T1000 (cell line): ENCODE measurements at regions not wholly inside any gene's neighbourhood (a gene's known extent, or its start where the extent isn't known, plus 50 kb on each side); places are given as distances from the start of the nearest gene placed in this dataset.

ENCODE experiments used
- DNase-seq: peaks from one replicate; lab custom pipeline; 2025; ENCODE audit warnings: mixed read lengths; lab: John Stamatoyannopoulos, UW

DNA sequence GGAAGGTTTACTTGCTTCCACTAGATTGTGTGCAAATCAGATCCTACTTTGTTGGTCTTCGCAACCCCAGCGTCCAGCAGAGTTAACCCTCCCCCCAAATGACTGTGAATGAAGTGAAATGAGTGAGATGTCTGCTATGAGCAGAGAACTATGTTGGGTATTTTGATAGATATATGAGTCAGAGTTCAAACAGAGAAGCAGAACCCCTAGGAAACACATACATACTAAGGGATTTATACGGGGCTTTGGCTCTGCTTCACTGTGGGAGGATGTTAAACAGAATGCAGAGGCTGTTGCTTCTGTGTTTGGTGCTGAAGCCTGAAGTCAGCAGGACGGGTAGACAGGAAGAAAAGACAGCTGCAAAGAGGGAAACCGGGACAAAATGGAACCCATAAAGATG lies 197.0 kb downstream of the MZT1 start:
- no peak for DNase-seq

DNA sequence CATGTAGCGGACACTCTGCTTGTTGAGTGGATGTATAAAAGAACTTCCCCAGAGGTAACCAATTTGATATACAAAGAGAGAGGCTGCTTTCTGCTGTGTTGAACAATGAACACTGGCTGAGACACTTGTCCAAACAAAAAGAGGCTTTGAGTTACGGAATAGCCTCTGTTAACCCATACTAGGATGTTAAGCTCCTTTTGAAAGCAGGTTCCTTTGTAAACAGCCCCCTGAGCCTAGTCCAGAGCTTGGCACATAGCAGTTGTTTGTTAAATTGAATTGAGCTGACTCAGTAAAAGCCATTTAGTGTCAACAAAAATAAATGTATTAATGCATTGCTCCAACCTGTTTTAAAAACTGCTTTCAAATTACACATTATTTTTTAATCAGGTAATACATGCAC lies 200.1 kb downstream of the MZT1 start:
- no peak for DNase-seq

DNA sequence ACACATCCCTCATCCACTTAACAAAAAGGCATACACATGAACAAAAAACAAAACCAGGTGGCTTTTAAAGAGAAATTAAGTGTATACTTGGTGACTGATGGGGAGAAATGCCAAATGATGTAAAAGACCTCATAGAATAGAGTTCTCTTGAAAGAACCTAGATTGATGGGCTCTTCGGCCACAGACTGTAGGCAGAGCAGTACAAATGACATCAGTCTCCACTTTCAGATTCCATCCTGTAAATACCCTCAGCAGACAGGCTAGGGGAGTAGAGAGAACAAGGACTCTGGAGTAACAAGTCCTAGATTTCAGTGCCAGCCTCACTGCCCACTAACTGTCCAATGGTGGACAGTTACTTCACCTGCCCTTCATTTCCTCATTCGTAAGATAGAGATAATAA lies 203.8 kb downstream of the MZT1 start:
- no peak for DNase-seq

- DNase-seq = no peak
Measured at GRCh38 chr13:72523049-72523448, 204.4 kb downstream of the MZT1 start.

DNA sequence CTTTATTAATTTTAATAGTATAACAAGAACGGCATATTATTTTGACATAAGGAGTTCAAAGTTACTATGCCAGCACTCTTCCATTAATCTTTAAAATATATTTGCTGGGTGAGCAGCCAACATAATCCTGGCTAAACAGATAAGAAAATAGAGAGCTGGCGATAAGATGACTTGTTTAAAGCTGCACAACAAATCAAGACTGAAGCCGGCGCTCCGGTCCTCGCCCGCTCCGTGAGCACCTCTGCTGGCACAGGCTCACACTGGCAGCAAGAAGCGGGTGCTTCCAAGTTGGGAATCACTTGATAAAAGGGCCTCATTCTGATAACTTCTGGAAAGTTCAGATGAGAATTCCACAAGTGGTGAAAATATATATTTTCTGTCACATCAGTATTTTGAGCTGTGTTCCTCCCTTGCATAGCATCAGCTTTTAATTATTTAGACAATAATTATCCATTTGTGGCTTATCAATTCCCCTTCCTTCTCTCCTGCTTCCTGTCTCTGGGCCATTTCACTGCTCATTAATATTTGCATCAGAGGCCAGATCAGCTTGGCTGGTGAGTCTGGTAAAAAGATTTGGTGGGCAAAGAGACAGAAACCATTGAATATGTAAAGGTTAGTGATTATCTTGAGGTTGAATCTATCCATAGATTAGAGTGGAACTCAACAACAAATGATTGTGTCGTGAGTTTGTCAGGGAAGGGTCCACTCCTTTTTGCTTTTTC lies 205.3 kb downstream of the MZT1 start:
- no peak for DNase-seq

GRCh38 chr13:72514146-72514545 lies 213.3 kb downstream of the MZT1 start:
- DNase-seq = no peak

DNA sequence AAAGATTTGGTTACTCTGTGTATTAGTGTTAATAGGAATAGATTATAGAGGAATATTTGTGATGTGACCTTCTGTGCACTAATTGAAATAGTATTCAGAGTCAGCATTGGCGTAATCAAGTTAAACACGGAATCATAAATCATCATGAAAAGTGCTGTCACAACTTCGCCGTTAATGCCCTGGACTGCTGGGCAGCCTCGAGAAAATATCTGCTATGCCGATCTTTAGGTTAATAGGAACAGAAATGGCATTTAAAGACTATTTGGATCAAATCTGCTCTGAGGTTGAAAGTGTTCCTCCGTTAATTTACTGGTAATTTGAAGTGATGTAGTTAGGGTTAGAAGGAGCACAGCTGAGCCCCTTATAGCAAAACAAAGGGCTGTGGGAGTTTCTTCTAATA lies 219.0 kb downstream of the MZT1 start:
- DNase-seq = no peak

- DNase-seq = no peak
Measured at GRCh38 chr13:72507416-72508199, 219.8 kb downstream of the MZT1 start.

DNA sequence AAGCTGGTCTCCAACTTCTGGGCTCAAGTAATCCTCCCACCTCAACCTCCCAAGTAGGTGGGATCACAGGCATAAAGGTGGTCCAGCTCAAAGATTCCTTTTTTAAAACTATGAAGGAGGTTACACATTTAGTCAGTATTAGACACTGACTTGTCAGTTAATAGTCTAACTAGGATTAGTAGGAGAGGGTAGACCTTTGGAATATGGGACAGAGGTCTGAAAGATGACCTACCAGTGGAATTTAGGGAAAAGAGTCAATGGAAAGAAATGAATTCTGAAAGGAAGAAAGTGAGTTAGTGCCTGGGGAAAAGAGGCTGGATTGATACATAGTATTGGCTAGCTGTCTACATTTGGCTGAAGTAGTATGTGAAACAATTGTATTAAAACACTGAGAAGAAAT lies 220.7 kb downstream of the MZT1 start:
- DNase-seq = no peak

DNA sequence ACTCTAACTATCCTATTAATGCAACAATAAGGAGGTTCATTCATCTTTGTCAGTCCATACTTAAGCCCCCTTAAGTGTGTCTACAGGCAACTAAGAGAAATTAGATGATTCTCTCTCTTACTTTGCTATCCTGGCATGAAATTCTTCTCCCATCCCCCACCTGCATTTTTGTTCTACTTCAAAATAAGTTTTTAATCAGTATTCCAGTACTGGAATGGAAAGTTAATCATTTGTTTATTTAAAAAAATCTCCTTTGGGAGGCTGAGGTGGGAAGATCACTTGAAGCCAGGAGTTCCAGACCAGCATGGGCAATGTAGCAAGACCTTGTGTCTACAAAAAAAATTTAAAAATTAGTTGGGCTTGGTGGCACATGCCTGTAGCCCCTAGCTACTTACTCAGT lies 222.1 kb downstream of the MZT1 start:
- DNase-seq = no peak

DNA sequence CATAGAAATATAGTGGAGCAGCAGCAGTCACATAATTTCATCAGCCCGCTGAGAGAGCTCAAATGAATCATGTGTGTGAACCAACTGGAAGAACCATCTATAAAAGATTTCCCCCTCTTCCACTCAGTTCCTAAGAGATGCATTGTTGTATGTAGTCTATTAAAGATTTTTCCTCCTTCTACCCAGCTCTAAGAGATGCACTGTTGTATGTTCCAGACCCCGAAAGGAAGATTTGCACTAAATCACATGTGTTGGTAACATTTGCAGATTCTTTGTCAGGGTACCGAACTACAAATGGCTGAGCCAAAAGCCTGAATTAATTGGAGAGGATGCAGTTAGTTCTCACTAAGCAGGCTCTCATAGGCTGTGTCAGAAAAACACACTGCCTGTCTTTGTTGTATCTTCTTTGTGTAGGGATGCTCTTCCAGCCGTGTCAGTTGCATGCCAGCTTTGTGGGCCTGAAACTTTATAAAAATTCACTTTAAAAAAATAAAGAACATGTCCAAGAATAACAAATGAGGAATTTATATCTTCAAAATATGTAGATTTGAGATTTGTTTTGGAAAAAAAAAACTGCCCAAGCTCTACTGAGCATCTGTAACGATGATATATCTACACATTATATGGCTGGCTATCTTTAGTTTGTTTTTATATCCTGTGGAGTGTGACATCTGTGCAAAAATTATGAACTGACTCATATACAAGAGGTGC lies 223.1 kb downstream of the MZT1 start:
- DNase-seq = no peak

- no peak for DNase-seq
Measured at GRCh38 chr13:72500851-72501250, 226.6 kb downstream of the MZT1 start.

GRCh38 chr13:72495681-72496080 lies 231.7 kb downstream of the MZT1 start:
- DNase-seq = no peak

DNA sequence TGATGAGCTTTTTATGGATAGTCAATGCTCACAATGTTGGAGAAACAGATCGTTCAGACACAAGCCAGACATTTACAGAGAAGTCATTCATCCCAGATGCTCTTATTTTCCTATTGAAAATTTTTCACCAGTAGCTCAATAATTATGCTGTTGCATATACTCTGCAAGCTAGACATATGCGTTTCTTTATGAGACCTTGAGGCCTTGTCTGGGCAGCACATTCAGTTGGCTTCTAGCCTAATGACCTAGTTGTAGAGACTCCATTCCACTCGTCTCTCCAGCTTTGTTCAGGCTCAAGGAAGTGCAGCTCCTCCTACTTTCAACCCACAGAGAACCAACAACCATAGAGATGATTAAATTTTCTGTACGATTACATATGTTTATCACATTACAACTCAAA lies 237.7 kb downstream of the MZT1 start:
- no peak for DNase-seq

DNA sequence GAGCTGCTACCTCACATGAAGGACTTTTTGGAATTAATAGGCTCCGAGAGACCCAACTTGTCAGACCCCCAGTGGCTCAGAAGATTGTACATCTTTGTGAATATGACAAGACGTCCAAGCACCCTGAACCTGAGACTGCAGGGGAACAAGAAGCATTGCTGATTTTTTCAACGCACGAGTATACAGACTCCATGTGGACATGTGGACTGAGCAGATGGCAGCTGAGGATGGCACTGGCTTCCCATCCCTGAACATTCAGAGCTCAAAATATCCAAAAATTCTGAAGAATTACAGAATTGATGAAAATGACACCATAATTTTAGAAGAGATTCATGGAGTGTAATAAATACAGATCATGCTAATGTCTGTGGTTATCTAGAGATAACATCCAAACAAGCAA lies 254.1 kb downstream of the MZT1 start:
- DNase-seq = no peak

DNA sequence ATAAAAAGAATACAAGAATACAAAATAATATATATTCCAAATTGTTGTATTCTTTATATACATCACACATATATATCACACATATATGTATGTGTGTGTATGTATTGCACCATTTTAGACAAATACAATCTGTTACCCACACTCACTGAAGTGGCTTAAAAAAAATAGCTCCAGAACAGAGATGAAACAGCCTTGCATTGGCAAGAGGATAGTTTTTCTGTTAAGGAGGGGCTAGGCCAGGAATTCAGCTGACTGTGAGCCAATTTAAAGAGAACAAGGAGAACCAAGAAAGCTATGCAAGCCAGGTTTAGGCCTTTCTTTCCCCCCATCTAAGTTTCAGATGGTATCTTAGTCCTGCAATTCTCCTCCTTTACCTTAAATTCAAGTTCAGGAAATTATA lies 257.5 kb downstream of the MZT1 start:
- no peak for DNase-seq

DNA sequence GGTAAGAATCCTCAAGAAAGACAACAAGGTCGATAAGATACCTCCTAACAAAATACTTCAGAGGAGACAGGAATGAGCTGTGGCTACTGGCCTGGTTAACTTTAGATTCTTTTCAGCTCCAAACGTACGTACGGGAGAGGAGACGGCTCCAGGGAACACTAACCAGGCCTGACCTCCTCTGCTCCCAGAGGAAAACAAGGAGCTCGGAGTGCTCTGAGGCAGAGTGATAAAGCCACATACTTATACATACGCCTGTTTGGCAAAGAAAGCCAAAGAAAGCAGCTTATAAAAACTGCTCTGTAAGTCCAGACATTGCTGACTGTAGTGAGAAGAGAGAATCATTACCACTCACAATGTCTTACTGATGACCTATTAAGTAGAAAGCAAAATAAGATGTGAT lies 263.9 kb downstream of the MZT1 start:
- DNase-seq = no peak

- DNase-seq = no peak
Measured at GRCh38 chr13:72462726-72463125, 264.7 kb downstream of the MZT1 start.

DNA sequence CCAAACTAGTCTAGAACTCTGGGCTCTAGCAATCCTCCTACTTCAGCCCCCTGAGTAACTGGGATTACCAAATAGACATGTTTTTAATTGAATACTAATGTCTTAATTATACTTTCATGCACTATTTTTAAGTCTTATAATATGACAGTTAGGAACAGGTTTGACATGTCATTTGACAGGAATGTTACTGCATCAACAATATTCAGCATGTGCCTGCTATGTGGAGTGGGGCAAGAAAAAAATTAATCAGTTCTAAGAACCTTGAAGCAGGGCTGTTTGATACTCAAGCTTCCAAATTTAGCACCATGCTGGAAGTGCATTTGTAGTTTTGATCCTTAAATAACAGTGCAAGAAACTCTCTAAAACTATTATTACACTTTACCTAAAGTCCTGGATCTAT lies 265.3 kb downstream of the MZT1 start:
- DNase-seq = no peak

DNA sequence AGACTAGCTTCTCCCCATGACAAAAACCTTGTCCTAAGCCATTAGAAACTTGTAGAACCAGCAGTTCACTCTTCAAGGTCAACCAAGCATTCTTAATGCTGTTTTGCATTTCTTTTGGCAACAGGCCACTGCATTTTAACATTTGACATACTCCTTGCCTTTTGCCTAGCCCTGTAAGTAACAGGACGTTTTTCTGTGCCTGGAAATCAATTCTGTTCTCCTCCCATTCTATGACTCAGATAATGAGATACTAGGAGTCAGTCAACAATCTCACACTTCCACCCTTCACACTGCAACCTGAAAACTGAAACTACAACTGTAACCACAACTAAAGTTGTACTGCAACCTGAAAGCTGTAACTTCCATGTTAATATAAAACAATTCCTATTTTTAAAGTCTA lies 268.7 kb downstream of the MZT1 start:
- no peak for DNase-seq

DNA sequence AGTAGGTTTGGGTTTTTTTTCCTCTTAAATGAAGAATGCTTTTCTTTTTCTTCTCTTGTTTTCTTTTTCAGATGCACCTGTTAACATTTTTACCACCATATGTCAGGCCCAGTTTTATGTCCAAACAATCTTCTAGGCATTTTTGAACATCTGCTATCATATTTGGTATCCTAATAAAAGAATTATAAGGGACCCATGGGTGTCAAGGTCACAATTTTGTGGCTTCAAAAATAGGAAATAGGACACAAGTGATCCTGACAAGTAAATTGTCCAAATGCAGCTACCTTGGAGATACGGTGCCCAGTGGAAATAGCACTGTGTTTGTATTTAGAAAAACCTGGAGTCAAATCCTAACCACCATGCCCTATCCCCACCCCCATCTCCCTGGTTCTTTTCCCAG lies 270.3 kb downstream of the MZT1 start:
- DNase-seq = no peak

DNA sequence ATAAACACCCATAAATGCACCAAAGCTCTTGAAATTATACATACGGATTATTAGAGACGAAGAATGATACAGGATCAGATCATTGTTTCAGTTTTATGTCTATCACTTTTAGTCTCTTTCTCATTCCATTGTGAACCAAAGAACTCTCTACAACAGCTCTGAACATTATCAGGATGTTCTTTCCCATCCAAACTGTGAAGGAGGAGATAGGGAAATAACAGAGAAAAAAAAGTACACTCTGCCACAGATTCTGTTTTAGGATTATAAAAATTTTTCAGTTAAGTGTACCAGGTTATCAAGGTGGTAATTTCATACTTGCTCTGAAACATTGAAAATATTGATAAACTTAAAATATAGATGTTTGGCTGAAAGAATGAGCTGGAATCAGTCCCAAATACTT lies 270.9 kb downstream of the MZT1 start:
- DNase-seq = no peak

DNA sequence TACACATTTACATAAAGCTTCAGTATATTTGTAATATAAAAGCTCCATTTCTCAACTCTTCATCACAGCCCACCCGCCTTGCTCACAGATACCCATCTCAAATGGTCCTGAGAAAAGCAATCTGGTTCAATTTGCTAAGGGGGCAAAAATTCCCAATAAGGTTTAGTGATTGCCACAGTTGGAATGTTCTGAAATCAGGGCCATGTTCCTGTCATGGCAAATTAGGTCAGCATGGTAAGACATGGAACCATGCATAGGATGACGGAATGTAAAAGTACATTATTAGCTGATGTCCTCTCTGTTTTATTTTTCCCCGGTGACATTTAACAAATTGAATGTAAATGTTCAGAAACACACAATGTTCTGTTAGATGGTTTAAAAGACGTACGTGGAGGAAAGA lies 274.3 kb downstream of the MZT1 start:
- no peak for DNase-seq
